Middle frontal gyrus (tissue), 1 donor: ENCODE measurements at regions not wholly inside any gene's neighbourhood (a gene's known extent, or its start where the extent isn't known, plus 50 kb on each side); places are given as distances from the start of the nearest gene placed in this dataset.

Source experiments
- DNase-seq: peaks from one replicate; pipeline ENCODE4 v3.0.0-alpha.2; 2015; ENCODE audit warnings: low spot score; ENCODE audit errors: extremely low spot score

DNA sequence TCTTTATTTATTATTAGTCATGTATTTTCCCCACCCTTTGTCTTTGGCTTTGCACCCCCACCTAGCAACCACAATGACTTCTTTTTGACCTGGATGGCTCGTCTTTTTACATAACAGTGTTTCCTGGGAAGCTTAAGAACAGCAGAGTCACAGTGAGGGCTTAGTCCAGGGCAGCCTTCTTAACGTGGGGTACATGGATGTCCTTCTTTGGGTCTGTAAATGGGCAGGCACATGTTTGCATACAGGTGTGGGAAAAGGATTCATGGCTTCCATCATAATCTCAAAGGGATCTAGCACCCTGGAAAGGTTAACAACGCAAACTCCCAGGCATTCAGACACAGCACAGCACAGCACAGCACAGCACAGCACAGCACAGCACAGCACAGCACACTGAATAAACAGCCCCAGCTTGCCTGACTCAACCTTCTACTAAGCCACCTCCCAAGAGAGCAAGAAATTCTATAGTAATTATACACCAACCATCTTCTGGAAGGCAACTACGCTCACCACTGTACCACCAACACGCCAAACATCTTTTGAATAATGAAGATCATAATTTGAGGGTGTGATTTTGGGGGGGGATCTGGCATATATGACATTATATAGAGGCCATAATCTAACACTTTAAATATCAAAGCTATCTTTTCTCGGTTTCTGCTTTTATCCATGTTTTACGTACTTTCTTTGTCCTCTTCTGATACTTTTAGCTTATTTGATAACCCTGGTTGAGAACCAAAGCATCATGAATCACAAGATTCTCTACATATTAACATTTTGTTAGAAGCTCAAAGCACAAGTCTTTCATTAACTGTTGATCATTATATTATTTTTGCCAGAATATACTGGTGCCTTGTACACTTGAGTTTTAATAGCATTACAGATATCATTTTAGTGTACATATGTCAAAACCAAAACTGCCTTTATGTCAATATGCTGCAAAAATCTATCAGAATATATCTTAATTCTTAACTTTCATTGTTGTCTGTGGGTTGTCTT is 177.2 kb upstream of the KLF14 start:
- DNase-seq, result no peak

DNA sequence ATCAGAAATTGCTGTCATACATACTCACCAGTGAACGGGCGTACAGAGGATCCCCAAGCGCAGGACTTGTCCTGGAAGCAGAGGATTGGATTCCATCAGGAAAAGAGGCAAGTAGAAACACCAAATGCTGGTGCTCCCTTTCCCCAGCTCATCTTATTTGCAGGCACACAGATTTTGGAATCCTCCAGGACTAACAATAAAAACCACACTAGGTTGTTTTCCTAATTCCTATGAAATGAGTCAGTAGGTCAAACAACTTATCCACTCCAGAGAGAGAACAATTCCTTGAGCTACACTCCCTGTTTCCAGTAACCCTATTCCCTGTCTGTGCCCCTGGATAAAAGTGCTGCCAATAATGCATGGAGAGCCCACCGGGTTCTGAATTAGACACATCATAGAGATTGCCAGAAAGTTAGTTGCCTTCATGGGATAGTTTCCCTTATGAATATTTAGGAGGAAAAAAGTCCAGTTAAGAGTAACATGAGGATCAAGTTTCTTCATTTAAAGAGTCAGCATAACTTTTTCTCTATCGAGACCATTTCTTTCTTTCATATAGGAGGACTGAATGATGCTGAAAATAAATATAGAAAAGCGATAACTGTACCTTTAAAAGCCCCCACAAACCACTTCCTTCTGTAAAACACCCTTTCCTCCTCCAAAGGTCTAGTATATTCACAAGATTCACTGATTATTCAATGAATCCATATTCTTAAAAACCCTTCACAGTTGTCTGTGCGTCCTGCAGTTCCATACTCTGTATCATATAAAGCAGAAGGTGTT is 178.3 kb upstream of the KLF14 start:
- no peak for DNase-seq

DNA sequence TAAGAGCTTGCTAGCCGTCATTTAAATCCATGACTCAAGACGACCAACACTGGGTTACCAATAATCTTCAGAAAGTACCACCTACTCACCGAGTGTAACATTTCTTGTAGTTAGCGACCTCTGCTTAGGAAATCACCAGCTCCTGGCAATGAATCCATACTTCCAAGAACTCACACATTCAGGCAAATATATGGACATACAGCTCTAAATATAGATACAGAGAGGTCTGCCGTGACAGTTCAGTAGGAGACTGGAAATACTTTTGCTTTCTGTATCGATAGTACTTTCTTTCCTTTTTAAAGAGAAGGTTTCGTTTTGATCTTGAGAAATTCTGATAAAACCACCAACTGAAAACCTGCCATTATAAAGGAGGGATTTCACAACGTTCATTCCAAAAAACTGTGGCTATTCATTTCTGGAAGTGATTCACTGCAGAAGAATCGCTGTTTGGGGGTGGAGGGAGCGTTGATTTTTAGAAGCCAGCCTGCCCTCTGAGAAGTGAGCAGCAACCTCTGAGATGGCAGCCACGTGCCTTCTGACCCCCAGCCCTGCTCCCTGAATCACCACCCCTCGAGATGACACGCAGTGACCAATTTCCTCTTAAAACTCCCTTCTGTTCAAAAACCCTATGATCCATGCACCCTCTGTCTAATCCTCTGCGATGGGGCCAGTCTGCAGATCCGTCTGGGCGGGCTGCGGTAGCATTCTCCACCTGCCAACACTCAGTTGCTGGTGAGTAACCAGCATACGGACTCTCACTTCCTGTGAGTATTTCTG is 179.0 kb upstream of the KLF14 start:
- no peak for DNase-seq

DNA sequence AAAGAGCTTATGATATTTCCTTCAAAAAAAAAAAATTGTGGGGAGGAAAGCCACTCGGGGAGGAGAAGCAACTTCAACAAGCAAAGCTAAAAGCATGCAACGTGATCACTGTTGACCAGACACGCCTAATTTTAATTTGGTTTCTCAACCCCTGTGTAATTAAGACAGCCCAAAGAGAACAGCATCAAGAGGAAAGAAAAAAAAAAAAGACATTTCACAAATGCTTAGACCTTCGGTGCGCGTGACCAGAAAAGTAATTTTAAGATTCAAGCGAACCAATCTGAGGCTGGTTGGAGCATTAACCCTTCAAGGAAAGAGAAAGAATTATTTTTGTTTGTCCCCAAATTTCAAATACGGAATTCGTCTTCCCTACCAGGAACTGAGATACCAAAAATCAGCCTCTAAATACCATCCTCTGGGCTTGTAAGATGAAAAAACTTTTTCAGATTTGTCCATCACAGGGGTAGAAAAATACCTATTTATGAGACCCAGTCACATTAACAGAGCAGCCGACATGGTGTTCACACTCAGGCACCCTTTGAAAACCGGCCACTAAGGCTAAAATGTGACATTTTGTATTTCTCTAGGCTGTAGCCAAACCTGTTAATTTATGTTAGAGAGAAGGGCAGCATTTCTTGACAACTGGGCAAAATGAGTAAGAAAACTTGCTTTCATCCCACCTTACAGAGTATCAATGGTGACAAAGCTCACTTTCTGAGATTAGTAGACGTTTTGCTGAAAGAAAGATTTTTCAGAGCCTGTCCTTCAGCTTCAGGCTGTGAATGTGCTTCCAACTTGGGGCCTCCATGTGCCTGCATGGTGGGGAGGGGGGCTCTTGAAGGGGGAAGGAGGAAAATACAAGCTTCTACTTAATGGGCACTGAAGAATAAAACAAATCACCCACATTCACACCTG is 179.9 kb upstream of the KLF14 start:
- no peak for DNase-seq

DNA sequence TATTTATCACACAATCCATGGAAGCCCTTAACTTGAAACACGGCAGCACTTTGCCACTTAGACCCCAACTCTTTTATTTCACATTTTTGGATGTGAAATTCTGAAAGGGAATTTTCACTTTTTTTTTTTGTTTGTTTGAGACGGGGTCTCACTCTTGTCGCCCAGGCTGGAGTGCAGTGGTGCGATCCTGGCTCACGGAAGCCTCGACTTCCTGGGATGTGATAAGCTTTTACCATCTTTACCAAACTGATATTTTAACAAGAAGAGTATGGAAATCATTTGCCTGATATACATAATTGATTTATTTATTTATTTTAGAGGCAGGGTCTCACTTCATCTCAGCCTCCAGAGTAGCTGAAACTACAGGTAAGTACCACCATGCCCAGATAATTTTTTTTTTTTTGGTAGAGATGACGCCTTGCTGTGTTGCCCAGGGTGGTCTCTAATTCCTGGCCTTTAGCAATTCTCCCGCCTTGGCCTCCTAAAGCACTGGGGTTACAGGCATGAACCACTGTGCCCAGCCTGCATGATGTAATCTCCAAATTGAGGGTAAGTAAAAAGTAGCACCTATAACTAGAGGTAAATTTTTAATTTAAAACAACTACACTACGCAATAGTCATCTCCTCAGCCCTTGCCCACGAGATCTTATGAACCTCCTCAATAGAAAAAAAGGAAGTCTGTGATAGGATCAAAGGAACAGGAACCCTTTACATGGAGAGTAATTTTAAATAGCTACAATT is 180.7 kb upstream of the KLF14 start:
- no peak for DNase-seq

- DNase-seq, result no peak
These were observed 183.7 kb upstream of the KLF14 start for GRCh38 chr7:130917669-130918128.

- no peak for DNase-seq
These were observed 184.4 kb upstream of the KLF14 start for GRCh38 chr7:130918129-130919052.

GRCh38 chr7:130919316-130920103 is 185.5 kb upstream of the KLF14 start:
- no peak for DNase-seq

DNA sequence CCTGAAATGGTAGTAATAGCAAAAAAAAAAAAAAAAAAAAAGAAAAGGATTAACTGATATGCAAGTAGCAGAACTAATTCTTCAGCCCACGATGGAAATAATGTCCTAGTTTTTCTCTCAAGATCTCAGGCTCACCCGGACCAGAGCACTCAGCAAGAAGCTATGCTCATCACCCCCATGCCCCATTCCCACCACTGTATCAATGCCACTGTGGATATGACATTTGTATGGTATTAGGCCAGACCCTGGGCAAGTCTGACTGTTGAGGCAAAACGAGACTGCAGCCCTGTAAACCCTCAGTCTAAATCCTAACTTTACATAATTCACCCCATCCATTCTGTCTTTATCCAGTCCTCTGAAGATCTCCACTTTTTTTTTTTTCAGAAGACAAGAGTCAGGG is 186.1 kb upstream of the KLF14 start:
- DNase-seq, result no peak

DNA sequence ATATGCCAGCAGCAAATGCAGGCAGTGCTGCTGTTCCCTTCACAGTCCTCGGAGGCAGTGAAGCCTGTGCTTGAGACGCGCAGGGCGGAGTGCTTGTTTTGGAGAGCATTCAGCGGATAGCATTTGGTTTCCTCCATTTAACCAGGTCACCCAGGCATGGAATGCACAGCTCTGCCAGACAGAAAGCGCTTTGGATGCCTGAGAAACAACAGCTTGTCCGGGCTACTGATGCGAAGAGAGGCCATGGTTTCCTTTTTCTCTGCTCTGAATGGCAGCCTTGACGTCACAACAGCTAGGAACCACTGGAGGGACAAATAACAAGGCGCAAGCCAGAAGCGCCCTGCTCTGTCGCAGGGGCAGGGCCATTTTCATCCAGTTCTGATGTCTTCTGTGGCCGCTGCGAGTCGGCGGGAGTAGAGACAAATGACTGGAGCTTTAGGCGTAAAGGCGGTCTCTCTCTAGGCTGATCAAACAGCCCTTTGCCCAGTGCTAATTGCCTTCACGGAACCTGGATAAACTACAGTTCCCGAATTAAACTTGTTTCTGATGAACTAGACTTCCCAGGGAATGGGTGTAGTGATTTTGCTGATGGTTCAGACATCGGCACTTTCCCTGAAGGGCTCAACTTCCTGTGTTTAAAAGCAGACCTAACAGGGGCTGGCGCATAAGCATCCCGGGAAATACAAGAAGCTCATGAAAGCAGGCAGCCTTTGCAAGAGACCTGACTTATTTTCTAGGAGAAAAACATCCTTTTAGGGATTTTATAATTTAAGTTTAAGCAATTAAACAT is 187.6 kb upstream of the KLF14 start:
- DNase-seq, result peak; percentile 77

DNA sequence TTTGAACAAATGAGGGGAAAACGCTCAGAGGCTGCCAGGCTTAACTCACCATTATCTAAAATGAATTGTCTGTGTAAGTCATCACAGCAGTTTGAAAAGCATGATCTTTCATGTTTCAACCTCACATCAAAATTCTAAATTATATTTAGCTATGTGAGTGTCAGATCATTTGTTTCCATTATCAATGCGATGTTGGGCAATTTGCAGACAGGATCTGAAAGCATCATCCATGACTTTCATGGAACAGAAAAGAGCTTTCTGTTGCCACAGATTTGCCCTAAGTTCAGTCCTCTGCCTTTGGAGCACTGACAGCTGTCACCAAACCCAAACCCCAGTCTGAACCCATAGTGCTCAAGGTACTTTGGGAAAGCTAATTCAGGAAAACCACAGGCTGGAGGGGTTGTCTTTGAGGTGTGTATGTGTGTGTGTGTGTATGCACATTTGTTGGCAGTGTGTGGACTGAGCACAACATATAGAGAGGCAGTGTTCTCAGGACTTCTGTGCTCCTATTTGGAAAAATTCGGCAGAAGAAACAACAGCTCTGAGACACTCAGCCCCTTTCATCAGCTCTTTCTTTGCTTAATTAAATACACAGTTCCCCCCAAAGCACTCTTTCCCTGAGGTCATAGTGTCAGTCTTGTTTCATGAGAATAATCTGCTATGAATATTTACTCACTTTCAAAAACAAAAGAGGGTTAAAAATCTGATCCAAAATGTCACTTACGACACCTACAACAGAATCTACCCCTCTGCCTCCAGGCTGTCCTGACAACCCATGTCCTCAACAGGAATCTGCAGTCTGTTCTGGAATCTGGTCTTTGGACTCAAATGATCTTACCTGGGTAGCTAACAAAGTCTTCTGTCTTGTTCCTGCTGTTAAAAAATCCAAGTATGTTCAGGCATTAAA is 188.5 kb upstream of the KLF14 start:
- DNase-seq, result no peak

DNA sequence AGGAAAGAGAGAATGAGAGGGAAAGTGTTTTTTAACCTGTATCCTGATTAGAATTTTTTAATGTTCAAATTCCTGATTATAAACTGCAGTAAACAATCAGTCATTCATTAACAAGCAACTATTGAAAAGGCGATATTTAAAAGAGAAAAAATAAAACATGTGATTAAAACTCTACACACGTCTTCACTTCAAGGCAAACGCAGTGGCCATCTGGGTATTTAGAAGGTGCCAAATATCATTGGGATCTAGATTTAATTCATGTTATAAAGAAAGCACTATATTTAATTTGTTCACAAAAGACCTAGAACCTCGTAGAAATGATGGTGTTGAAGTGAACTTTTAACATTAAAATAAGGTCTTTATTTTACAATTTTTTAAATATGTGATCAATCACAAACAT is 189.4 kb upstream of the KLF14 start:
- DNase-seq, result no peak

DNA sequence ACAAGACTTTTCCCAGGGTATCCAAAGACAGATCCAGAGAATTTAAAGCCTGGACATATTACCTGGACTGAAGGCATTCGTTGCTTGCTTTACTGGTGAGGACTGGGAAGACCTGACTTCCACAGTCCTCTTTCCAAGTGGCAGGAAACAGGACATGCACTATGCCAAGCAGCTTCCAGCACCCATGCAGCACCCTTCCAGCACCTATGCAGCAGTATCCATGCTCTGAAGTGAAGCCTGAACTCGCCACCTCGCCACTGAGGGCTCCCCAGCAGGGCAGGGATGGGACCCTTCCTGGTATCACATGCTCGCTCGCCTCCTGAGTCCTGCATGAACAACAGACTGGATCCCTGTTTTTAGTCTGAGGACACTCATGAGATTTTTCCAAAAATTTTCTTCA is 189.9 kb upstream of the KLF14 start:
- no peak for DNase-seq

DNA sequence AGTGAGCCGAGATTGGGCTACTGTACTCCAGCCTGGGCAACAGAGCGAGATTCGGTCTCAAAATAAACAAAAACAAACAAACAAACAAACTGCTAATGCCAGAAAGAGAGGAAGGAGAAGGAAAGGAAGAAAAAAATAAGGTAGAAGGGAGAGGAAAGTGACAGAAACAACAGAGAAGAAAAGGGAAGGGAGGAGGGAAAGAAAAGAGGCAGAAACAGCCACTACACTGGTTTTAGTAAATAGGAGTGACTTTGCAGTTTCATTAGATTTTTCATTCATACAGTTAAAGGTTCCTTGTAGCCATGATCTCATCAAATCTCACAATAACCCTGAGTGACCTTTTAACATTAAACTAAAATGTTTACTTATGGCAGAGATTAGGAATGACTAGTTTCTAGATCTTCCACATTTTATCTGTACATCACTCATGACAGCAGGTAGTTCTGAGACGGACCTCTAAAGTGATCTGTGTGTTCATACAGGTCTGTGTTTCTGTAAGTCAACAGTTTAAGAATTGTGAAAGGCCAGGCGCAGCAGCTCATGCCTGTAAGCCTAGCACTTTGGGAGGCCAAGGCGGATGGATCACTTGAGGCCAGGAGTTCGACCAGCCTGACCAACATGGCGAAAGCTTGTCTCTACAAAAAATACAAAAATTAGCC is 191.3 kb upstream of the KLF14 start:
- DNase-seq, result no peak

GRCh38 chr7:130926001-130926691 is 192.1 kb upstream of the KLF14 start:
- DNase-seq, result no peak
